GM19463 (cell line): ENCODE measurements at regions not wholly inside any gene's neighbourhood (a gene's known extent, or its start where the extent isn't known, plus 50 kb on each side); places are given as distances from the start of the nearest gene placed in this dataset.
"Not testable (repeated sequence)": the region's sequence is repeated elsewhere in the genome, so short reads cannot be mapped to it uniquely, and the experiment has no call there.

ENCODE experiments used
- ATAC-seq: cut with Tn5 transposase; IDR thresholded peaks from one replicate; pipeline ENCODE4 v1.9.1; 2021; ENCODE audit warnings: mild to moderate bottlenecking, moderate library complexity; ENCODE audit not compliant: unreplicated experiment

- not testable (repeated sequence) for ATAC-seq
These were observed 156.5 kb upstream of the ZNF337 start for GRCh38 chr20:25852968-25853717.

- ATAC-seq = not testable (repeated sequence)
These were observed 153.5 kb upstream of the ZNF337 start for GRCh38 chr20:25850133-25850532.

GRCh38 chr20:25848222-25848621 lies 151.6 kb upstream of the ZNF337 start:
- ATAC-seq = no peak

- ATAC-seq = not testable (repeated sequence)
These were observed 148.0 kb upstream of the ZNF337 start for GRCh38 chr20:25844640-25845039.

- not testable (repeated sequence) for ATAC-seq
These were observed 116.9 kb upstream of the ZNF337 start for GRCh38 chr20:25813511-25813910.

- not testable (repeated sequence) for ATAC-seq
These were observed 101.7 kb upstream of the ZNF337 start for GRCh38 chr20:25798174-25798993.

GRCh38 chr20:25797062-25797461 lies 100.4 kb upstream of the ZNF337 start:
- not testable (repeated sequence) for ATAC-seq

GRCh38 chr20:25777241-25777640 lies 80.6 kb upstream of the ZNF337 start:
- not testable (repeated sequence) for ATAC-seq

GRCh38 chr20:25774711-25775110 lies 78.1 kb upstream of the ZNF337 start:
- ATAC-seq = not testable (repeated sequence)

- ATAC-seq = not testable (repeated sequence)
These were observed 77.5 kb upstream of the ZNF337 start for GRCh38 chr20:25774203-25774602.

GRCh38 chr20:25772437-25772836 lies 75.8 kb upstream of the ZNF337 start:
- not testable (repeated sequence) for ATAC-seq

- not testable (repeated sequence) for ATAC-seq
These were observed 75.2 kb upstream of the ZNF337 start for GRCh38 chr20:25771818-25772217.

GRCh38 chr20:25761596-25761995 lies 64.9 kb upstream of the ZNF337 start:
- ATAC-seq = no peak

GRCh38 chr20:25761046-25761445 lies 64.4 kb upstream of the ZNF337 start:
- not testable (repeated sequence) for ATAC-seq

- peak; percentile 83 for ATAC-seq
These were observed 54.4 kb upstream of the ZNF337 start for GRCh38 chr20:25750765-25751696.

GRCh38 chr20:25750220-25750764 lies 53.6 kb upstream of the ZNF337 start:
- no peak for ATAC-seq

GRCh38 chr20:25749649-25750048 lies 53.0 kb upstream of the ZNF337 start:
- ATAC-seq = no peak
